H9 (cell line): ENCODE measurements at regions not wholly inside any gene's neighbourhood (a gene's known extent, or its start where the extent isn't known, plus 50 kb on each side); places are given as distances from the start of the nearest gene placed in this dataset.

Experiments used
- DNase-seq: peaks from one replicate; pipeline ENCODE4 v3.0.0-alpha.2; 2017
- H2AFZ ChIP-seq: one replicate; pipeline ENCODE4 v1.6.1; 2013; ENCODE audit warnings: mild to moderate bottlenecking, low read length, control low read depth, moderate library complexity
- H2AK5ac ChIP-seq: 2 replicates; pipeline ENCODE4 v1.6.1; 2013; ENCODE audit warnings: low read length, control low read depth, mixed read lengths; ENCODE audit not compliant: insufficient read length
- H2BK120ac ChIP-seq: one replicate; pipeline ENCODE4 v1.6.1; 2013; ENCODE audit warnings: low read depth, mild to moderate bottlenecking, low read length, control low read depth, inconsistent platforms; ENCODE audit not compliant: poor library complexity, severe bottlenecking
- H2BK12ac ChIP-seq: 2 replicates; pipeline ENCODE4 v1.6.1; 2013; ENCODE audit warnings: low read length, control low read depth, mixed read lengths, low read depth; ENCODE audit not compliant: insufficient read length
- H2BK15ac ChIP-seq: 2 replicates; pipeline ENCODE4 v1.6.1; 2013; ENCODE audit warnings: low read depth, low read length, control low read depth
- H2BK20ac ChIP-seq: one replicate; pipeline ENCODE4 v1.6.1; 2013; ENCODE audit warnings: low read depth, mild to moderate bottlenecking, low read length, control low read depth, inconsistent platforms; ENCODE audit not compliant: poor library complexity, severe bottlenecking
- H2BK5ac ChIP-seq: 2 replicates; pipeline ENCODE4 v1.6.1; 2013; ENCODE audit warnings: low read length, control low read depth, mixed read lengths; ENCODE audit not compliant: insufficient read length
- H3K14ac ChIP-seq: 2 replicates; pipeline ENCODE4 v1.6.1; 2013; ENCODE audit warnings: low read length, control low read depth; ENCODE audit not compliant: insufficient read depth
- H3K18ac ChIP-seq: 2 replicates; pipeline ENCODE4 v1.6.1; 2013; ENCODE audit warnings: low read depth, mild to moderate bottlenecking, mixed read lengths, low read length, control low read depth; ENCODE audit not compliant: insufficient read length
- H3K23ac ChIP-seq: 2 replicates; pipeline ENCODE4 v1.6.1; 2013; ENCODE audit warnings: low read length, control low read depth, mixed read lengths, low read depth; ENCODE audit not compliant: insufficient read length
- H3K23me2 ChIP-seq: 2 replicates; pipeline ENCODE4 v1.6.1; 2013; ENCODE audit warnings: low read depth, mild to moderate bottlenecking, mixed read lengths, low read length, control low read depth; ENCODE audit not compliant: insufficient read length, poor library complexity, severe bottlenecking
- H3K27ac ChIP-seq: 2 replicates; pipeline ENCODE4 v1.5.1; 2013; ENCODE audit warnings: low read length, control low read depth, mixed read lengths, low read depth; ENCODE audit not compliant: insufficient read length
- H3K27me3 ChIP-seq: 2 replicates; pipeline ENCODE4 v1.6.1; 2013; ENCODE audit warnings: low read length, control low read depth, inconsistent platforms; ENCODE audit not compliant: insufficient read depth
- H3K4ac ChIP-seq: 2 replicates; pipeline ENCODE4 v1.6.1; 2013; ENCODE audit warnings: low read depth, mild to moderate bottlenecking, control low read depth, inconsistent platforms, low read length, moderate library complexity
- H3K4me1 ChIP-seq: 2 replicates; pipeline ENCODE4 v1.6.1; 2013; ENCODE audit warnings: low read length, control low read depth, inconsistent platforms; ENCODE audit not compliant: insufficient read depth
- H3K4me2 ChIP-seq: 2 replicates; pipeline ENCODE4 v1.6.1; 2013; ENCODE audit warnings: low read length, control low read depth, mixed read lengths; ENCODE audit not compliant: insufficient read length, insufficient read depth
- H3K56ac ChIP-seq: 2 replicates; pipeline ENCODE4 v1.6.1; 2013; ENCODE audit warnings: low read depth, mild to moderate bottlenecking, mixed read lengths, low read length, control low read depth; ENCODE audit not compliant: insufficient read length
- H3K79me1 ChIP-seq: 2 replicates; pipeline ENCODE4 v1.6.1; 2013; ENCODE audit warnings: low read depth, mild to moderate bottlenecking, moderate library complexity, low read length, control low read depth, inconsistent platforms; ENCODE audit not compliant: insufficient read depth, poor library complexity, severe bottlenecking
- H3K79me2 ChIP-seq: 2 replicates; pipeline ENCODE4 v1.6.1; 2013; ENCODE audit warnings: low read length, control low read depth, inconsistent platforms; ENCODE audit not compliant: insufficient read depth
- H3K9ac ChIP-seq: 2 replicates; pipeline ENCODE4 v1.6.1; 2013; ENCODE audit warnings: low read length, control low read depth, mixed read lengths; ENCODE audit not compliant: insufficient read length; ENCODE audit errors: extremely low read depth
- H3K9me3 ChIP-seq: one replicate; pipeline ENCODE4 v1.6.1; 2013; ENCODE audit warnings: low read depth, low read length, inconsistent platforms; ENCODE audit not compliant: control insufficient read depth
- H3T11ph ChIP-seq: one replicate; pipeline ENCODE4 v1.6.1; 2013; ENCODE audit warnings: mild to moderate bottlenecking, low read length, control low read depth, inconsistent platforms
- H4K20me1 ChIP-seq: one replicate; pipeline ENCODE4 v1.6.1; 2013; ENCODE audit not compliant: control insufficient read depth, insufficient read length, insufficient read depth
- H4K5ac ChIP-seq: 2 replicates; pipeline ENCODE4 v1.6.1; 2013; ENCODE audit warnings: low read depth, mild to moderate bottlenecking, mixed read lengths, low read length, control low read depth; ENCODE audit not compliant: insufficient read length
- H4K8ac ChIP-seq: replicated peaks from 2 replicates; pipeline ENCODE4 v1.6.1; 2013; ENCODE audit warnings: low read length, control low read depth, mixed read lengths, low read depth; ENCODE audit not compliant: insufficient read length
- H4K91ac ChIP-seq: 2 replicates; pipeline ENCODE4 v1.6.1; 2013; ENCODE audit warnings: low read depth, mild to moderate bottlenecking, moderate library complexity, mixed read lengths, low read length, control low read depth; ENCODE audit not compliant: insufficient read length
- H3K27ac Mint-ChIP-seq, 3 experiments: 2 replicates in 2 of 3; 3 replicates in 1 of 3; pipeline ENCODE4 v1.8.0; 2020 to 2021; ENCODE audit warnings: mixed read lengths in 3 of 3, mild to moderate bottlenecking in 1 of 3, moderate library complexity in 1 of 3
- H3K27me3 Mint-ChIP-seq: 2 replicates; pipeline ENCODE4 v1.8.0; 2021; ENCODE audit warnings: low read depth, mild to moderate bottlenecking, moderate library complexity, mixed read lengths
- H3K36me3 Mint-ChIP-seq, 3 experiments: 2 replicates in 2 of 3; 3 replicates in 1 of 3; pipeline ENCODE4 v1.8.0; 2020 to 2021; ENCODE audit warnings: low read depth in 3 of 3, mixed read lengths in 3 of 3; ENCODE audit not compliant: insufficient read depth in 1 of 3
- H3K4me1 Mint-ChIP-seq, 2 experiments: 2 replicates each; pipeline ENCODE4 v1.8.0; 2020; ENCODE audit warnings: mixed read lengths in 2 of 2
- H3K4me3 Mint-ChIP-seq, 2 experiments: 2 replicates in 1 of 2; 3 replicates in 1 of 2; pipeline ENCODE4 v1.8.0; 2020 to 2021; ENCODE audit warnings: mild to moderate bottlenecking in 2 of 2, mixed read lengths in 2 of 2, moderate library complexity in 1 of 2
- H3K9me3 Mint-ChIP-seq, 2 experiments: 2 replicates in 1 of 2; 3 replicates in 1 of 2; pipeline ENCODE4 v1.8.0; 2020; ENCODE audit warnings: mild to moderate bottlenecking in 2 of 2, mixed read lengths in 2 of 2, moderate library complexity in 1 of 2
- CTCF ChIP-seq: fragments of 200-600 bp; sonication (generic); conservative IDR thresholded peaks from 3 replicates; pipeline ENCODE4 v1.8.0; 2021; ENCODE audit warnings: antibody characterized with exemption, mild to moderate bottlenecking
- WGBS: extraction: QIAGEN DNeasy Blood & Tissue Kit; methylation state at CpG from one replicate; pipeline ENCODE4 v1.1.7; 2013; ENCODE audit warnings: missing lambda C conversion rate, low lambda C conversion rate, mixed read lengths; ENCODE audit not compliant: insufficient read length; ENCODE audit errors: extremely low coverage; 5-methylcytosine and 5-hydroxymethylcytosine counted together

GRCh38 chrX:142549923-142550322 is 344.8 kb upstream of the MAGEC2 start:
- H3K9me3 Mint-ChIP-seq = peaks cover 57 to 72% of the 10 kb centered on the region in 2 experiments
- Histone ChIP-seq H3K27ac (no peak overlapping the region), H3K9ac (no peak overlapping the region), H2AK5ac (no peak overlapping the region), H3K56ac (no peak overlapping the region), H3K4ac (no peak overlapping the region), H2AFZ (no peak overlapping the region), H3T11ph (no peak overlapping the region), H3K23ac (no peak overlapping the region), H3K4me1 (no peaks in the 10 kb centered on the region), H2BK15ac (no peak overlapping the region), H3K79me2 (no peaks in the 10 kb centered on the region), H4K20me1 (no peaks in the 10 kb centered on the region), H4K5ac (no peak overlapping the region), H2BK5ac (no peak overlapping the region), H4K8ac (no peak overlapping the region), H2BK20ac (no peak overlapping the region), H4K91ac (no peak overlapping the region), H2BK12ac (no peak overlapping the region), H2BK120ac (no peak overlapping the region), H3K9me3 (no peaks in the 10 kb centered on the region), H3K79me1 (no peaks in the 10 kb centered on the region), H3K4me2 (no peak overlapping the region), H3K14ac (no peak overlapping the region), H3K23me2 (no peaks in the 10 kb centered on the region), H3K18ac (no peak overlapping the region), H3K27me3 (no peaks in the 10 kb centered on the region)
- peaks cover 0 to 4% (median 0%) of the 10 kb centered on the region in 3 experiments; a peak in 4 of 7 replicates for H3K36me3 Mint-ChIP-seq
- H3K27me3 Mint-ChIP-seq = no peaks in the 10 kb centered on the region
- DNase-seq = no peak
- H3K27ac Mint-ChIP-seq = no peak overlapping the region
- H3K4me3 Mint-ChIP-seq = no peak overlapping the region
- no CpG with 5 or more reads among the region's 3 CpGs for WGBS
- no peaks in the 10 kb centered on the region for H3K4me1 Mint-ChIP-seq
- TF ChIP-seq CTCF = no peak
